GM19023 (cell line): ENCODE measurements at regions not wholly inside any gene's neighbourhood (a gene's known extent, or its start where the extent isn't known, plus 50 kb on each side); places are given as distances from the start of the nearest gene placed in this dataset.
"Not testable (repeated sequence)": the region's sequence is repeated elsewhere in the genome, so short reads cannot be mapped to it uniquely, and the experiment has no call there.

ENCODE experiments used
- ATAC-seq: cut with Tn5 transposase; IDR thresholded peaks from one replicate; pipeline ENCODE4 v1.9.1; 2021; ENCODE audit warnings: mild to moderate bottlenecking, moderate library complexity; ENCODE audit not compliant: unreplicated experiment

GRCh38 chr11:13216019-13216710 lies 61.4 kb upstream of the BMAL1 start:
- ATAC-seq: no peak

GRCh38 chr11:13216711-13217075 lies 60.9 kb upstream of the BMAL1 start:
- ATAC-seq: no peak

GRCh38 chr11:13218685-13219084 lies 58.9 kb upstream of the BMAL1 start:
- ATAC-seq: not testable (repeated sequence)

- ATAC-seq: no peak
Measured at GRCh38 chr11:13220148-13220547, 57.4 kb upstream of the BMAL1 start.

GRCh38 chr11:13221722-13222121 lies 55.9 kb upstream of the BMAL1 start:
- no peak for ATAC-seq

GRCh38 chr11:13222285-13222684 lies 55.3 kb upstream of the BMAL1 start:
- ATAC-seq: no peak

- no peak for ATAC-seq
Measured at GRCh38 chr11:13223112-13223511, 54.5 kb upstream of the BMAL1 start.

GRCh38 chr11:13224324-13224723 lies 53.3 kb upstream of the BMAL1 start:
- ATAC-seq: no peak

- no peak for ATAC-seq
Measured at GRCh38 chr11:13225038-13226001, 52.3 kb upstream of the BMAL1 start.

- no peak for ATAC-seq
Measured at GRCh38 chr11:13227676-13228255, 49.8 kb upstream of the BMAL1 start.
